ENCODE measurements at regions not wholly inside any gene's neighbourhood (a gene's known extent, or its start where the extent isn't known, plus 50 kb on each side); places are given as distances from the start of the nearest gene placed in this dataset.
A peak's percentile ranks its signal among the peaks of the same experiment; 100 is the strongest.

GRCh38 chr13:109669956-109670355, 116.4 kb downstream of the IRS2 start:
- DNase-seq: no peak

GRCh38 chr13:109669234-109669612, 117.2 kb downstream of the IRS2 start:
- DNase-seq: no peak

- DNase-seq: no peak
Observed at GRCh38 chr13:109668433-109669233, 117.8 kb downstream of the IRS2 start.

- peak; percentile 62 for DNase-seq
Observed at GRCh38 chr13:109667807-109668291, 118.5 kb downstream of the IRS2 start.

- no peak for DNase-seq
Observed at GRCh38 chr13:109667056-109667455, 119.3 kb downstream of the IRS2 start.

GRCh38 chr13:109666656-109667055, 119.7 kb downstream of the IRS2 start:
- DNase-seq: no peak

GRCh38 chr13:109665781-109666249, 120.6 kb downstream of the IRS2 start:
- DNase-seq: no peak

GRCh38 chr13:109665240-109665639, 121.1 kb downstream of the IRS2 start:
- no peak for DNase-seq

- no peak for DNase-seq
Observed at GRCh38 chr13:109657395-109657794, 129.0 kb downstream of the IRS2 start.

- no peak for DNase-seq
Observed at GRCh38 chr13:109656206-109656605, 130.2 kb downstream of the IRS2 start.

GRCh38 chr13:109655611-109656010, 130.8 kb downstream of the IRS2 start:
- no peak for DNase-seq

GRCh38 chr13:109655206-109655600, 131.2 kb downstream of the IRS2 start:
- no peak for DNase-seq

- DNase-seq: no peak
Observed at GRCh38 chr13:109654341-109655205, 131.8 kb downstream of the IRS2 start.

GRCh38 chr13:109652531-109652930, 133.9 kb downstream of the IRS2 start:
- DNase-seq: no peak

- no peak for DNase-seq
Observed at GRCh38 chr13:109651854-109652253, 134.5 kb downstream of the IRS2 start.

- DNase-seq: no peak
Observed at GRCh38 chr13:109651311-109651710, 135.1 kb downstream of the IRS2 start.

GRCh38 chr13:109650861-109651260, 135.5 kb downstream of the IRS2 start:
- no peak for DNase-seq

GRCh38 chr13:109649713-109650112, 136.7 kb downstream of the IRS2 start:
- no peak for DNase-seq

- DNase-seq: no peak
Observed at GRCh38 chr13:109647699-109648098, 138.7 kb downstream of the IRS2 start.

- no peak for DNase-seq
Observed at GRCh38 chr13:109647053-109647452, 139.3 kb downstream of the IRS2 start.

GRCh38 chr13:109646423-109646822, 140.0 kb downstream of the IRS2 start:
- no peak for DNase-seq

GRCh38 chr13:109645831-109646230, 140.6 kb downstream of the IRS2 start:
- no peak for DNase-seq

- DNase-seq: no peak
Observed at GRCh38 chr13:109644956-109645355, 141.4 kb downstream of the IRS2 start.

All from left kidney (tissue), 1 donor.